HepG2 (cell line): ENCODE measurements at regions not wholly inside any gene's neighbourhood (a gene's known extent, or its start where the extent isn't known, plus 50 kb on each side); places are given as distances from the start of the nearest gene placed in this dataset.

Experiments
- ATAC-seq: fragments of 200-7000 bp; cut with Tn5 transposase; 3 replicates; pipeline ENCODE4 v1.9.1; 2020; ENCODE audit warnings: mild to moderate bottlenecking, moderate library complexity
- BruUV-seq: library from RNA; stranded (reverse); fragments of 400-500 nt; replicated peaks from 2 replicates; lab custom pipeline; 2021; lab: Mats Ljungman, UMichigan
- CTCF ChIA-PET: fragments of 300-600 bp; formaldehyde crosslinking; extraction: SDS; loops from one replicate; lab custom pipeline; 2021; ENCODE audit warnings: low total read pairs, inconsistent platforms, low intra/inter-chr PET ratio; lab: Yijun Ruan, JAX
- POLR2A ChIA-PET: fragments of 350-600 bp; sonication (Branson Sonifier 250); formaldehyde crosslinking; loops from one replicate; lab custom pipeline; 2020; ENCODE audit warnings: antibody characterized with exemption, inconsistent platforms; lab: Yijun Ruan, JAX
- DNase-seq: peaks from one replicate; pipeline ENCODE4 v3.0.0-alpha.2; 2015; ENCODE audit warnings: low spot score
- FAIRE-seq: peaks from 3 replicates; lab custom pipeline; 2011; peaks lifted over from hg19 to GRCh38; lab: Jason Lieb, UNC
- H2AFZ ChIP-seq: one replicate; pipeline ENCODE4 v1.6.1; 2011; ENCODE audit warnings: low read length, inconsistent platforms
- H3K27ac ChIP-seq: fragments of 300-600 bp; 3 replicates; pipeline ENCODE4 v1.8.0; 2011; ENCODE audit warnings: mixed run types, mild to moderate bottlenecking, mixed read lengths, low read length, inconsistent platforms; ENCODE audit not compliant: insufficient read depth; ENCODE audit errors: extremely low read length
- H3K27me3 ChIP-seq, 2 experiments: fragments of 200-600 bp in 1 of 2; 2 replicates in 1 of 2; 3 replicates in 1 of 2; pipeline versions ENCODE4 v1.6.0 to v1.8.0; 2011; ENCODE audit warnings: low read length in 2 of 2, mild to moderate bottlenecking in 2 of 2, moderate library complexity in 2 of 2, inconsistent platforms in 1 of 2; ENCODE audit not compliant: insufficient read depth in 2 of 2, control insufficient read depth in 1 of 2
- H3K36me3 ChIP-seq, 2 experiments: fragments of 200-600 bp in 1 of 2; replicated peaks in 1 of 2; 2 replicates in 1 of 2; 3 replicates in 1 of 2; pipeline versions ENCODE4 v1.5.1 to v1.8.0; 2011; ENCODE audit warnings: low read length in 2 of 2, inconsistent platforms in 1 of 2; ENCODE audit not compliant: insufficient read depth in 2 of 2, control insufficient read depth in 1 of 2
- H3K4me1 ChIP-seq: 2 replicates; pipeline ENCODE4 v1.5.1; 2012; ENCODE audit warnings: low read length, inconsistent platforms; ENCODE audit not compliant: insufficient read depth
- H3K4me2 ChIP-seq: 2 replicates; pipeline ENCODE4 v1.6.0; 2011; ENCODE audit warnings: low read depth, low read length, inconsistent platforms
- H3K4me3 ChIP-seq, 3 experiments: fragments of 200-600 bp in 1 of 3; sonication (generic), shearing (Covaris generic) in 1 of 3; replicated peaks in 1 of 3; 2 replicates each; pipeline ENCODE4 v1.5.1; 2011 to 2016; ENCODE audit warnings: low read length in 3 of 3, inconsistent platforms in 2 of 3, low read depth in 2 of 3, mild to moderate bottlenecking in 2 of 3, control low read depth in 1 of 3, mixed read lengths in 1 of 3; ENCODE audit not compliant: insufficient read depth in 1 of 3
- H3K79me2 ChIP-seq: one replicate; pipeline ENCODE4 v1.6.1; 2011; ENCODE audit warnings: low read length, inconsistent platforms; ENCODE audit not compliant: insufficient read depth
- H3K9ac ChIP-seq: 2 replicates; pipeline ENCODE4 v1.6.0; 2011; ENCODE audit warnings: mild to moderate bottlenecking, low read depth, low read length, inconsistent platforms; ENCODE audit not compliant: insufficient read depth
- H3K9me3 ChIP-seq: 2 replicates; pipeline ENCODE4 v1.5.1; 2012; ENCODE audit warnings: mild to moderate bottlenecking, low read length
- H4K20me1 ChIP-seq: 2 replicates; pipeline ENCODE4 v1.6.0; 2011; ENCODE audit warnings: inconsistent platforms, mild to moderate bottlenecking, low read length, moderate library complexity; ENCODE audit not compliant: insufficient read depth
- CEBPG ChIP-seq: IDR thresholded peaks from 2 replicates; pipeline ENCODE4 v1.6.1; 2016
- FOXA3 ChIP-seq: IDR thresholded peaks from 2 replicates; pipeline ENCODE4 v1.6.1; 2016; ENCODE audit warnings: missing genetic modification reagents, missing compliant biosample characterization
- HMG20A ChIP-seq: IDR thresholded peaks from 2 replicates; pipeline ENCODE4 v1.6.1; 2016; ENCODE audit warnings: borderline replicate concordance
- TRIM24 ChIP-seq: sonication (generic); formaldehyde crosslinking; IDR thresholded peaks from 2 replicates; pipeline ENCODE4 v1.8.0; 2022; ENCODE audit warnings: mild to moderate bottlenecking, missing genetic modification reagents
- ZNF235 ChIP-seq: sonication (generic); formaldehyde crosslinking; IDR thresholded peaks from 2 replicates; pipeline ENCODE4 v1.8.1; 2023; ENCODE audit warnings: mild to moderate bottlenecking, missing genetic modification reagents, borderline replicate concordance
- ZNF264 ChIP-seq: sonication (generic); formaldehyde crosslinking; IDR thresholded peaks from 2 replicates; pipeline ENCODE4 v1.4.0; 2020; ENCODE audit warnings: missing genetic modification reagents
- ZNF556 ChIP-seq: sonication (generic); formaldehyde crosslinking; IDR thresholded peaks from 2 replicates; pipeline ENCODE4 v1.4.0; 2020; ENCODE audit warnings: mild to moderate bottlenecking, missing genetic modification reagents, borderline replicate concordance
- ZNF629 ChIP-seq: sonication (generic); formaldehyde crosslinking; conservative IDR thresholded peaks from 2 replicates; pipeline ENCODE4 v1.5.0; 2020; ENCODE audit warnings: missing genetic modification reagents
- WGBS: methylation state at CpG from one replicate; pipeline ENCODE4 v1.1.6; 2017; ENCODE audit warnings: low lambda C conversion rate; 5-methylcytosine and 5-hydroxymethylcytosine counted together
- in situ Hi-C: cut with HindIII; loops from 2 replicates; pipeline ENCODE4 v1.10.0; 2017; ENCODE audit warnings: low pct_unique_long_range_greater_than_20kb; ENCODE audit not compliant: extremely low pct_ligation_motif_present
- intact Hi-C: fragments of 100-400 bp; cut with micrococcal nuclease; formaldehyde crosslinking; loops from one replicate; pipeline ENCODE4 v1.10.0; 2022; ENCODE audit not compliant: unreplicated experiment
- TF ChIP-seq, protein P1 (sequence below): sonication (generic); formaldehyde crosslinking; IDR thresholded peaks from 2 replicates; pipeline ENCODE4 v1.4.0; 2020; ENCODE audit warnings: mild to moderate bottlenecking, missing genetic modification reagents
- TF ChIP-seq, protein P2 (sequence below): sonication (generic); formaldehyde crosslinking; IDR thresholded peaks from 2 replicates; pipeline ENCODE4 v1.4.0; 2020; ENCODE audit warnings: mild to moderate bottlenecking, missing genetic modification reagents
- TF ChIP-seq, protein P3 (sequence below): IDR thresholded peaks from 2 replicates; pipeline ENCODE4 v1.6.1; 2016; ENCODE audit warnings: missing genetic modification reagents, missing compliant biosample characterization

DNA sequence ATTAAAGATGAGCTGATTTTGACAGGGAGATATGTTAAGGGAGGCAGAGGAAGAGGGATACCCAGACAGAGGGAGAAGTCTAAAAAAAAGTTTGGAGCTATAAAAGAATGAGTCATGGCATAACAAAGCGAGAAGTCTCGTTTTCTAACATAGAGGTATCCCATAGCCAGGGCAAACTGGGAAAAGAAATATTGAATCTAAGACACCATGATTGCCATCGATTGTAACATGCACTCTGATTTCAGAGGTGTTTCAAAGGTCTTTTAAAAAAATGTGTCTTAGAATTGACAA is 110.7 kb downstream of the MDH1 start:
- no peaks in the 10 kb centered on the region for H3K27me3 ChIP-seq
- ATAC-seq (no peak), FAIRE-seq (no peak), DNase-seq (no peak)
- no peaks in the 10 kb centered on the region for H3K9me3 ChIP-seq
- intact Hi-C loops (loop anchor here (1.0 kb wide), 2 partner anchors 142 to 162 kb away; partner anchors contain the start of gene UGP2), in situ Hi-C loops (loop anchor here (5.0 kb wide), 1 partner anchor 153 kb away; no protein-coding TSS in a partner anchor)
- H2AFZ ChIP-seq, result no peak overlapping the region
- ChIA-PET POLR2A (interaction anchor here (1.2 to 3.9 kb wide), 5 partner anchors 36 to 165 kb away, joined by 4 to 34 read pairs (median 6); partner anchors contain the start of gene UGP2), CTCF (interaction anchor here (2.4 kb wide), 1 partner anchor 161 kb away, joined by 17 read pairs; no protein-coding TSS in a partner anchor)
- no peaks in the 10 kb centered on the region for H3K79me2 ChIP-seq
- BruUV-seq, result no TSS peak
- peaks cover 21% of the 10 kb centered on the region for H3K4me1 ChIP-seq
- H3K4me3 ChIP-seq, result no peak overlapping the region
- TF ChIP-seq, protein P1, sequence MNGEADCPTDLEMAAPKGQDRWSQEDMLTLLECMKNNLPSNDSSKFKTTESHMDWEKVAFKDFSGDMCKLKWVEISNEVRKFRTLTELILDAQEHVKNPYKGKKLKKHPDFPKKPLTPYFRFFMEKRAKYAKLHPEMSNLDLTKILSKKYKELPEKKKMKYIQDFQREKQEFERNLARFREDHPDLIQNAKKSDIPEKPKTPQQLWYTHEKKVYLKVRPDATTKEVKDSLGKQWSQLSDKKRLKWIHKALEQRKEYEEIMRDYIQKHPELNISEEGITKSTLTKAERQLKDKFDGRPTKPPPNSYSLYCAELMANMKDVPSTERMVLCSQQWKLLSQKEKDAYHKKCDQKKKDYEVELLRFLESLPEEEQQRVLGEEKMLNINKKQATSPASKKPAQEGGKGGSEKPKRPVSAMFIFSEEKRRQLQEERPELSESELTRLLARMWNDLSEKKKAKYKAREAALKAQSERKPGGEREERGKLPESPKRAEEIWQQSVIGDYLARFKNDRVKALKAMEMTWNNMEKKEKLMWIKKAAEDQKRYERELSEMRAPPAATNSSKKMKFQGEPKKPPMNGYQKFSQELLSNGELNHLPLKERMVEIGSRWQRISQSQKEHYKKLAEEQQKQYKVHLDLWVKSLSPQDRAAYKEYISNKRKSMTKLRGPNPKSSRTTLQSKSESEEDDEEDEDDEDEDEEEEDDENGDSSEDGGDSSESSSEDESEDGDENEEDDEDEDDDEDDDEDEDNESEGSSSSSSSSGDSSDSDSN, result 0 out of 2 replicates have a peak, but pooled peaks have one; percentile 0
- no peak for TF ChIP-seq FOXA3 (CRISPR knock-in tag)
- no peaks in the 10 kb centered on the region for H3K36me3 ChIP-seq
- H3K4me2 ChIP-seq, result peak overlapping the region; percentile 41; the same call in 1 of the 2 replicates
- WGBS, result 64% methylated on average over 3 of the region's 3 CpGs
- no peaks in the 10 kb centered on the region for H4K20me1 ChIP-seq
- no peak overlapping the region for H3K9ac ChIP-seq
- H3K27ac ChIP-seq, result no peak overlapping the region

DNA sequence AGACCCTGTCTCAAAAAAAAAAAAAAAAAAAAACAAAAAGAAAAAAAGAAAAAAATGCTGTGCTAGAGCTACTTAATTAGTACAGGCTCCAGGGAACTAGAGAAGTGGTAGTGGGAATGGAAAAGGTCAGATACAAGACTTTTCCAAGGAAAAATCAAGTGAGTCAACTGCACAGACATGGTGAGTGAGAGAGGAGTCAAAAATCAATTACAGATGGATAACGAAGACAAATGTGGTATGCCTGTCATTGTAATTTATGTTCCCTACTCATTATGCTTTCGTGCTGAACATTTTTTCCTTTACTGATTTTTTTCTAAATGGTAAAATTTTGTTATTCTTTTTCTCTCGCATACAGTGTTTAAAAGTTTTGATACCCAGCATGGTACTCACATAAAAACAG is 111.5 kb downstream of the MDH1 start:
- POLR2A ChIA-PET, result interaction anchor here (3.9 kb wide), 1 partner anchor 142 kb away, joined by 34 read pairs; the partner anchor contains the start of gene UGP2
- 72% methylated on average over 3 of the region's 3 CpGs for WGBS
- in situ Hi-C loops, result no loop called here
- Histone ChIP-seq H2AFZ (no peak overlapping the region), H3K79me2 (no peaks in the 10 kb centered on the region), H3K36me3 (no peaks in the 10 kb centered on the region), H4K20me1 (no peaks in the 10 kb centered on the region), H3K4me2 (no peak overlapping the region), H3K27ac (no peak overlapping the region), H3K4me3 (no peak overlapping the region), H3K4me1 (peaks cover 21% of the 10 kb centered on the region), H3K9me3 (no peaks in the 10 kb centered on the region), H3K9ac (no peak overlapping the region), H3K27me3 (no peaks in the 10 kb centered on the region)
- BruUV-seq, result no TSS peak
- DNase-seq (no peak), ATAC-seq (no peak), FAIRE-seq (no peak)
- intact Hi-C loops, result no loop called here
- TF ChIP-seq ZNF264 (CRISPR knock-in tag) (no peak), ZNF235 (CRISPR knock-in tag) (no peak), TRIM24 (no peak), ZNF629 (CRISPR knock-in tag) (no peak), HMG20A (CRISPR knock-in tag) (no peak), ZNF556 (CRISPR knock-in tag) (no peak), CEBPG (CRISPR knock-in tag) (no peak)
- TF ChIP-seq, protein P2, sequence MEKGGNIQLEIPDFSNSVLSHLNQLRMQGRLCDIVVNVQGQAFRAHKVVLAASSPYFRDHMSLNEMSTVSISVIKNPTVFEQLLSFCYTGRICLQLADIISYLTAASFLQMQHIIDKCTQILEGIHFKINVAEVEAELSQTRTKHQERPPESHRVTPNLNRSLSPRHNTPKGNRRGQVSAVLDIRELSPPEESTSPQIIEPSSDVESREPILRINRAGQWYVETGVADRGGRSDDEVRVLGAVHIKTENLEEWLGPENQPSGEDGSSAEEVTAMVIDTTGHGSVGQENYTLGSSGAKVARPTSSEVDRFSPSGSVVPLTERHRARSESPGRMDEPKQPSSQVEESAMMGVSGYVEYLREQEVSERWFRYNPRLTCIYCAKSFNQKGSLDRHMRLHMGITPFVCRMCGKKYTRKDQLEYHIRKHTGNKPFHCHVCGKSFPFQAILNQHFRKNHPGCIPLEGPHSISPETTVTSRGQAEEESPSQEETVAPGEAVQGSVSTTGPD (CRISPR knock-in tag), result no peak
- TF ChIP-seq, protein P3, sequence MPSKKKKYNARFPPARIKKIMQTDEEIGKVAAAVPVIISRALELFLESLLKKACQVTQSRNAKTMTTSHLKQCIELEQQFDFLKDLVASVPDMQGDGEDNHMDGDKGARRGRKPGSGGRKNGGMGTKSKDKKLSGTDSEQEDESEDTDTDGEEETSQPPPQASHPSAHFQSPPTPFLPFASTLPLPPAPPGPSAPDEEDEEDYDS (CRISPR knock-in tag), result no peak
- CTCF ChIA-PET, result interaction anchor here (2.4 kb wide), 1 partner anchor 160 kb away, joined by 17 read pairs; no protein-coding TSS in a partner anchor
